Neural cell (in vitro differentiated cells): ENCODE measurements at regions not wholly inside any gene's neighbourhood (a gene's known extent, or its start where the extent isn't known, plus 50 kb on each side); places are given as distances from the start of the nearest gene placed in this dataset.

ENCODE experiments used
- H2AFZ ChIP-seq: fragments of 200-600, 300-800 bp; sonication (generic), shearing (Covaris generic); 2 replicates; pipeline ENCODE4 v1.6.0; 2014; ENCODE audit warnings: low read depth, mild to moderate bottlenecking, antibody characterized with exemption, low read length, moderate library complexity
- H3F3A ChIP-seq: fragments of 200-600 bp; shearing (Covaris generic); 2 replicates; pipeline ENCODE4 v1.6.1; 2016; ENCODE audit warnings: mild to moderate bottlenecking, moderate library complexity, mixed read lengths, antibody characterized with exemption, low read length; ENCODE audit not compliant: insufficient read depth, poor library complexity, severe bottlenecking
- H3K27ac ChIP-seq: fragments of 200-600, 300-800 bp; sonication (generic), shearing (Covaris generic); 2 replicates; pipeline ENCODE4 v1.5.1; 2014; ENCODE audit warnings: mild to moderate bottlenecking, low read length, moderate library complexity
- H3K27me3 ChIP-seq: fragments of 300-800, 200-600 bp; sonication (generic), shearing (Covaris generic); 2 replicates; pipeline ENCODE4 v1.6.0; 2014; ENCODE audit warnings: mild to moderate bottlenecking, low read depth, low read length, moderate library complexity; ENCODE audit not compliant: insufficient read depth
- H3K36me3 ChIP-seq: fragments of 300-800, 200-600 bp; sonication (generic), shearing (Covaris generic); 2 replicates; pipeline ENCODE4 v1.5.1; 2014; ENCODE audit warnings: mild to moderate bottlenecking, antibody characterized with exemption, low read length, moderate library complexity; ENCODE audit not compliant: insufficient read depth
- H3K4me2 ChIP-seq: fragments of 300-800, 200-600 bp; sonication (generic), shearing (Covaris generic); 2 replicates; pipeline ENCODE4 v1.6.0; 2014; ENCODE audit warnings: mild to moderate bottlenecking, low read length
- H3K4me3 ChIP-seq: fragments of 300-800, 200-600 bp; sonication (generic), shearing (Covaris generic); 2 replicates; pipeline ENCODE4 v1.5.1; 2014; ENCODE audit warnings: mild to moderate bottlenecking, low read length, moderate library complexity
- H3K79me2 ChIP-seq: fragments of 200-600 bp; shearing (Covaris generic); replicated peaks from 2 replicates; pipeline ENCODE4 v1.6.0; 2014; ENCODE audit warnings: mild to moderate bottlenecking, low read length, moderate library complexity; ENCODE audit not compliant: insufficient read depth
- H3K9ac ChIP-seq: fragments of 300-800, 200-600 bp; sonication (generic), shearing (Covaris generic); 2 replicates; pipeline ENCODE4 v1.6.1; 2016; ENCODE audit warnings: mild to moderate bottlenecking, low read length, mixed read lengths
- H3K9me2 ChIP-seq: fragments of 200-600 bp; shearing (Covaris generic); 2 replicates; pipeline ENCODE4 v1.6.1; 2016; ENCODE audit warnings: mild to moderate bottlenecking, low read length, mixed read lengths; ENCODE audit not compliant: insufficient read depth
- H3K9me3 ChIP-seq: fragments of 200-600, 300-800 bp; sonication (generic), shearing (Covaris generic); 2 replicates; pipeline ENCODE4 v1.6.1; 2016; ENCODE audit warnings: mild to moderate bottlenecking, mixed run types, low read length, moderate library complexity, mixed read lengths
- H4K20me1 ChIP-seq: fragments of 200-600 bp; shearing (Covaris generic); 2 replicates; pipeline ENCODE4 v1.6.1; 2016; ENCODE audit warnings: mild to moderate bottlenecking, mixed run types; ENCODE audit not compliant: insufficient read depth
- EP300 ChIP-seq: fragments of 450-650 bp; conservative IDR thresholded peaks from 2 replicates; pipeline ENCODE4 v1.6.1; 2014; ENCODE audit warnings: antibody characterized with exemption, mild to moderate bottlenecking, moderate library complexity; ENCODE audit not compliant: poor library complexity, severe bottlenecking
- EZH2 ChIP-seq: fragments of 200-600, 300-800 bp; shearing (Covaris generic), sonication (generic); IDR thresholded peaks from 2 replicates; pipeline ENCODE4 v1.6.1; 2014; ENCODE audit warnings: antibody characterized with exemption, low read length, borderline replicate concordance, mild to moderate bottlenecking; ENCODE audit not compliant: insufficient read depth, poor library complexity, severe bottlenecking
- MXI1 ChIP-seq: fragments of 450-650 bp; conservative IDR thresholded peaks from 2 replicates; pipeline ENCODE4 v1.6.1; 2014; ENCODE audit warnings: antibody characterized with exemption, mild to moderate bottlenecking; ENCODE audit not compliant: poor library complexity, severe bottlenecking
- POLR2AphosphoS5 ChIP-seq: IDR thresholded peaks from 2 replicates; pipeline ENCODE4 v1.6.1; 2012
- RAD21 ChIP-seq: fragments of 450-650 bp; conservative IDR thresholded peaks from 2 replicates; pipeline ENCODE4 v1.6.1; 2014; ENCODE audit warnings: antibody characterized with exemption, mild to moderate bottlenecking, moderate library complexity
- SMC3 ChIP-seq: fragments of 450-650 bp; conservative IDR thresholded peaks from 2 replicates; pipeline ENCODE4 v1.6.1; 2014; ENCODE audit warnings: antibody characterized with exemption, mild to moderate bottlenecking, moderate library complexity; ENCODE audit not compliant: poor library complexity
- TAF1 ChIP-seq: IDR thresholded peaks from 2 replicates; pipeline ENCODE4 v1.6.1; 2012; ENCODE audit warnings: low read depth
- TF ChIP-seq, protein P1 (sequence below): fragments of 450-650 bp; IDR thresholded peaks from 2 replicates; pipeline ENCODE4 v1.5.1; 2014; ENCODE audit warnings: antibody characterized with exemption, mild to moderate bottlenecking, moderate library complexity; ENCODE audit not compliant: poor library complexity, severe bottlenecking
- TF ChIP-seq, protein P2 (sequence below): IDR thresholded peaks from 2 replicates; pipeline ENCODE4 v1.6.1; 2012; ENCODE audit warnings: borderline replicate concordance

DNA sequence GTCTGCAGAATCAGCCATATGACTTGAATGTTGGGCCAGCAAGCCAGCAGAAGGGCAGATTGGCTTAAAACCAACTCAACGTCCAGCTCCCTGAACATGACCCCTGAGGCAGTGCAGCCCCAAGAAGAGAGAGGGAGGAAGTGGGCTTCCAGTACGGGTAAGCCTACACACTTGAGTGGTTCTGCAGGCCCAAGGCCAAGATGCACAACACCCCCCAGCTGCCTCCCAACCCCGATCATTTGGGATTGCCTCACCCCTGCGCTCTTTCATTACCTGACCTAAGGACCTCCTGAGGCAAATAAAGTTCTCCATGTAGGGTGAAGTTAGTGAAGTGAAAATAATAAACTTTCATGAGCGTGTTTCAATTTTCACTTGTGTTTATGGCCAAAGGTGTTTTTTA lies 536.0 kb downstream of the TNS1 start:
- TF ChIP-seq RAD21 (no peak), EP300 (no peak), SMC3 (no peak), TAF1 (no peak), EZH2 (no peak), MXI1 (no peak), POLR2AphosphoS5 (no peak)
- TF ChIP-seq, protein P1, sequence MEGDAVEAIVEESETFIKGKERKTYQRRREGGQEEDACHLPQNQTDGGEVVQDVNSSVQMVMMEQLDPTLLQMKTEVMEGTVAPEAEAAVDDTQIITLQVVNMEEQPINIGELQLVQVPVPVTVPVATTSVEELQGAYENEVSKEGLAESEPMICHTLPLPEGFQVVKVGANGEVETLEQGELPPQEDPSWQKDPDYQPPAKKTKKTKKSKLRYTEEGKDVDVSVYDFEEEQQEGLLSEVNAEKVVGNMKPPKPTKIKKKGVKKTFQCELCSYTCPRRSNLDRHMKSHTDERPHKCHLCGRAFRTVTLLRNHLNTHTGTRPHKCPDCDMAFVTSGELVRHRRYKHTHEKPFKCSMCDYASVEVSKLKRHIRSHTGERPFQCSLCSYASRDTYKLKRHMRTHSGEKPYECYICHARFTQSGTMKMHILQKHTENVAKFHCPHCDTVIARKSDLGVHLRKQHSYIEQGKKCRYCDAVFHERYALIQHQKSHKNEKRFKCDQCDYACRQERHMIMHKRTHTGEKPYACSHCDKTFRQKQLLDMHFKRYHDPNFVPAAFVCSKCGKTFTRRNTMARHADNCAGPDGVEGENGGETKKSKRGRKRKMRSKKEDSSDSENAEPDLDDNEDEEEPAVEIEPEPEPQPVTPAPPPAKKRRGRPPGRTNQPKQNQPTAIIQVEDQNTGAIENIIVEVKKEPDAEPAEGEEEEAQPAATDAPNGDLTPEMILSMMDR: no peak
- TF ChIP-seq, protein P2, sequence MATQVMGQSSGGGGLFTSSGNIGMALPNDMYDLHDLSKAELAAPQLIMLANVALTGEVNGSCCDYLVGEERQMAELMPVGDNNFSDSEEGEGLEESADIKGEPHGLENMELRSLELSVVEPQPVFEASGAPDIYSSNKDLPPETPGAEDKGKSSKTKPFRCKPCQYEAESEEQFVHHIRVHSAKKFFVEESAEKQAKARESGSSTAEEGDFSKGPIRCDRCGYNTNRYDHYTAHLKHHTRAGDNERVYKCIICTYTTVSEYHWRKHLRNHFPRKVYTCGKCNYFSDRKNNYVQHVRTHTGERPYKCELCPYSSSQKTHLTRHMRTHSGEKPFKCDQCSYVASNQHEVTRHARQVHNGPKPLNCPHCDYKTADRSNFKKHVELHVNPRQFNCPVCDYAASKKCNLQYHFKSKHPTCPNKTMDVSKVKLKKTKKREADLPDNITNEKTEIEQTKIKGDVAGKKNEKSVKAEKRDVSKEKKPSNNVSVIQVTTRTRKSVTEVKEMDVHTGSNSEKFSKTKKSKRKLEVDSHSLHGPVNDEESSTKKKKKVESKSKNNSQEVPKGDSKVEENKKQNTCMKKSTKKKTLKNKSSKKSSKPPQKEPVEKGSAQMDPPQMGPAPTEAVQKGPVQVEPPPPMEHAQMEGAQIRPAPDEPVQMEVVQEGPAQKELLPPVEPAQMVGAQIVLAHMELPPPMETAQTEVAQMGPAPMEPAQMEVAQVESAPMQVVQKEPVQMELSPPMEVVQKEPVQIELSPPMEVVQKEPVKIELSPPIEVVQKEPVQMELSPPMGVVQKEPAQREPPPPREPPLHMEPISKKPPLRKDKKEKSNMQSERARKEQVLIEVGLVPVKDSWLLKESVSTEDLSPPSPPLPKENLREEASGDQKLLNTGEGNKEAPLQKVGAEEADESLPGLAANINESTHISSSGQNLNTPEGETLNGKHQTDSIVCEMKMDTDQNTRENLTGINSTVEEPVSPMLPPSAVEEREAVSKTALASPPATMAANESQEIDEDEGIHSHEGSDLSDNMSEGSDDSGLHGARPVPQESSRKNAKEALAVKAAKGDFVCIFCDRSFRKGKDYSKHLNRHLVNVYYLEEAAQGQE: no peak
- Histone ChIP-seq H3K4me2 (no peak overlapping the region), H3K9ac (no peak overlapping the region), H2AFZ (no peak overlapping the region), H3K27ac (no peak overlapping the region), H3K79me2 (no peaks in the 10 kb centered on the region), H3F3A (no peaks in the 10 kb centered on the region), H3K9me3 (no peaks in the 10 kb centered on the region), H4K20me1 (no peaks in the 10 kb centered on the region), H3K9me2 (no peaks in the 10 kb centered on the region), H3K4me3 (no peak overlapping the region), H3K27me3 (no peaks in the 10 kb centered on the region), H3K36me3 (no peaks in the 10 kb centered on the region)

DNA sequence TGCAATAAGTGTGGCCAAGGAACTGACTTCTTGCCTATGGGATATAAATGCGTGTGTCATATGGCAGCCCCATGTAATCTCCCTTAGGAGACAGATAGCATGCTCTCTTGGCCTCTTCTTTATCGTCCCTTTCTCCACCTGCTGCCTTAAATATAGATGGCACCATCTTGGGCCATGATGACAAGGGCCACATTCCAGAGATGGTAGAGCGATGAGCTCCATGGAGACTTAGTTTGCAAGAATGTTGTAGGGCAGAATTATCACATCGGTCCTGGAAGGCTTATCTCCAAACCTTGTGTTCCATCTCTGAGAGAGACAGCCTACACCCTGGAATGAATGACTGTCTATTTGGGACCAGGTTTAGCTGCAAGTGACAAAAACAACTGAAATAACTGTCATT lies 536.7 kb downstream of the TNS1 start:
- TF ChIP-seq EZH2 (no peak), POLR2AphosphoS5 (no peak), RAD21 (no peak), TAF1 (no peak), EP300 (no peak), SMC3 (no peak), MXI1 (no peak)
- TF ChIP-seq, protein P2: no peak
- TF ChIP-seq, protein P1: no peak
- Histone ChIP-seq H3K4me3 (no peak overlapping the region), H2AFZ (no peak overlapping the region), H3K9ac (no peak overlapping the region), H3K9me3 (no peaks in the 10 kb centered on the region), H3K79me2 (no peaks in the 10 kb centered on the region), H3K9me2 (no peaks in the 10 kb centered on the region), H3K27ac (no peak overlapping the region), H3K4me2 (no peak overlapping the region), H3K27me3 (no peaks in the 10 kb centered on the region), H3K36me3 (no peaks in the 10 kb centered on the region), H3F3A (no peaks in the 10 kb centered on the region), H4K20me1 (no peaks in the 10 kb centered on the region)
